ENCODE measurements at regions not wholly inside any gene's neighbourhood (a gene's known extent, or its start where the extent isn't known, plus 50 kb on each side); places are given as distances from the start of the nearest gene placed in this dataset.

DNA sequence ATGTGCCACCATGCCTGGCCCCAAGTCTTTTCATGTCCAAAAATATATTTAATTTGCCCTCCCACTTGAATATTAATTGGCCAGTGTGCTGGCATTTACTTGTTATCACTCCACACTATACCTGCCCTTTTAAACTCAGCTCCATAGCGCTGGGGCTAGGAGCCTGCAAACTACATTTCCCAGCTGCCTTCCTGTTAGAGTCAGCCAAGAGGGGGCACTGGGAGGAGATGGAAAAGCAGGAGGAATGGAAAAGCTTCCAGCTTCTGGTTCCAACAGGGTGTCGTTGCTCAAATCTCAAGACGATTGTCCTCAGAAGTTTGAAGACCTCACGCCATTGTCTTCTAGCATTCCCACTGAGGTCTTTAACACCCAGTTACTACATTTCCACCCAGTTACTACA, 315.5 kb downstream of the BCOR start:
- Histone ChIP-seq H3K4me1 (ENCODE audit: control insufficient read depth, insufficient read depth, low read length) (no peaks in the 10 kb centered on the region), H3K9me1 (ENCODE audit: insufficient read depth, low read length) (no peaks in the 10 kb centered on the region), H3K4me3 (ENCODE audit: insufficient read depth, low read depth, low read length) (no peak overlapping the region), H3K18ac (ENCODE audit: low read depth, low read length) (no peak overlapping the region), H4K5ac (ENCODE audit: low read depth, low read length) (no peak overlapping the region), H3K36me3 (ENCODE audit: control insufficient read depth, insufficient read depth, low read length) (no peaks in the 10 kb centered on the region), H3K79me1 (ENCODE audit: low read depth in 1 of 2, low read length in 2 of 2) (no peaks in the 10 kb centered on the region), H4K20me1 (ENCODE audit: insufficient read depth, low read length) (no peaks in the 10 kb centered on the region), H3K4ac (ENCODE audit: low read depth, low read length) (no peak overlapping the region), H2BK20ac (ENCODE audit: low read depth, low read length) (no peak overlapping the region), H2BK5ac (ENCODE audit: low read depth, low read length, poor library complexity, severe bottlenecking) (no peak overlapping the region), H3K14ac (replicated peaks; ENCODE audit: low read depth, low read length) (no peak overlapping the region), H3K27me3 (ENCODE audit: control insufficient read depth, insufficient read depth, low read length) (peaks cover 13% of the 10 kb centered on the region), H3K23ac (ENCODE audit: low read depth, low read length) (no peak overlapping the region), H3K27ac (ENCODE audit: insufficient read depth, low read length) (no peak overlapping the region), H3K9ac (ENCODE audit: low read depth, low read length) (no peak overlapping the region), H4K91ac (ENCODE audit: insufficient read depth, low read depth, low read length) (no peak overlapping the region), H2BK15ac (ENCODE audit: low read depth, low read length) (no peak overlapping the region), H3K56ac (ENCODE audit: extremely low read depth, insufficient read depth, low read length) (no peak overlapping the region), H3K4me2 (ENCODE audit: low read depth, low read length) (no peak overlapping the region), H2AFZ (replicated peaks; ENCODE audit: low read length, poor library complexity) (no peak overlapping the region), H3K9me3 (ENCODE audit: control insufficient read depth, insufficient read depth, low read length) (no peaks in the 10 kb centered on the region; the same call in 1 of the 2 replicates), H4K8ac (ENCODE audit: low read depth in 2 of 2, low read length in 2 of 2) (no peak overlapping the region), H2BK120ac (ENCODE audit: low read depth, low read length) (no peak overlapping the region), H2AK9ac (replicated peaks; ENCODE audit: low read depth, low read length, poor library complexity) (no peak overlapping the region), H2AK5ac (ENCODE audit: low read depth, low read length) (no peak overlapping the region)
- intact Hi-C loops (cut with micrococcal nuclease) (no loop called here), in situ Hi-C loops (cut with MboI; ENCODE audit: low sequenced_read_pairs) (no loop called here), dilution Hi-C loops (cut with HindIII; ENCODE audit: low sequenced_read_pairs, unreplicated experiment) (no loop called here)
- DNase-seq, result no peak
- ATAC-seq (ENCODE audit: low read depth), result no peak
- ChIA-PET CTCF (no interaction called here), POLR2A (ENCODE audit: unreplicated experiment) (no interaction called here)
- no peak for TF ChIP-seq FOS (IDR thresholded peaks at IDR 0.05; ENCODE audit: low read depth, low read length)
- TF ChIP-seq CTCF (conservative IDR thresholded peaks at IDR 0.05; ENCODE audit: low read depth, low read length), result no peak
- TF ChIP-seq RCOR1 (IDR thresholded peaks at IDR 0.05; ENCODE audit: insufficient replicate concordance, low read length), result no peak
- no peak for TF ChIP-seq MAZ (IDR thresholded peaks at IDR 0.05; ENCODE audit: borderline replicate concordance, low read depth, low read length)
- no peak for TF ChIP-seq RFX5 (IDR thresholded peaks at IDR 0.05; ENCODE audit: low read depth, low read length)
- no peak for TF ChIP-seq BHLHE40 (IDR thresholded peaks at IDR 0.05; ENCODE audit: low read depth, low read length)
- no peak for TF ChIP-seq MXI1 (IDR thresholded peaks at IDR 0.05; ENCODE audit: borderline replicate concordance, low read depth, low read length)
- TF ChIP-seq NFE2L2 (IDR thresholded peaks at IDR 0.05; ENCODE audit: low read depth, low read length), result no peak
- no peak for TF ChIP-seq CHD1 (IDR thresholded peaks at IDR 0.05; ENCODE audit: low read depth, low read length)
- TF ChIP-seq RAD21 (IDR thresholded peaks at IDR 0.05; ENCODE audit: low read length), result no peak
- no peak for TF ChIP-seq CEBPB (IDR thresholded peaks at IDR 0.05; ENCODE audit: low read depth, low read length)
- TF ChIP-seq POLR2A (IDR thresholded peaks at IDR 0.05; ENCODE audit: low read depth, low read length), result no peak
- no peak for TF ChIP-seq SMC3 (IDR thresholded peaks at IDR 0.05; ENCODE audit: low read depth, low read length)
- TF ChIP-seq USF2 (IDR thresholded peaks at IDR 0.05; ENCODE audit: low read depth, low read length), result no peak
- TF ChIP-seq, protein P1, sequence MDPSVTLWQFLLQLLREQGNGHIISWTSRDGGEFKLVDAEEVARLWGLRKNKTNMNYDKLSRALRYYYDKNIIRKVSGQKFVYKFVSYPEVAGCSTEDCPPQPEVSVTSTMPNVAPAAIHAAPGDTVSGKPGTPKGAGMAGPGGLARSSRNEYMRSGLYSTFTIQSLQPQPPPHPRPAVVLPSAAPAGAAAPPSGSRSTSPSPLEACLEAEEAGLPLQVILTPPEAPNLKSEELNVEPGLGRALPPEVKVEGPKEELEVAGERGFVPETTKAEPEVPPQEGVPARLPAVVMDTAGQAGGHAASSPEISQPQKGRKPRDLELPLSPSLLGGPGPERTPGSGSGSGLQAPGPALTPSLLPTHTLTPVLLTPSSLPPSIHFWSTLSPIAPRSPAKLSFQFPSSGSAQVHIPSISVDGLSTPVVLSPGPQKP (IDR thresholded peaks at IDR 0.05; ENCODE audit: borderline replicate concordance, low read depth, low read length), result no peak
- no peak for TF ChIP-seq MAFK (IDR thresholded peaks at IDR 0.05; ENCODE audit: low read depth, low read length)
- no CpG with 5 or more reads among the region's 4 CpGs for WGBS, 2 experiments (ENCODE audit: extremely low coverage in 2 of 2, insufficient read length in 1 of 2)
- no TSS peak for BruUV-seq (replicated peaks)

All from IMR-90 (cell line).